GM12874 (cell line): ENCODE measurements at regions not wholly inside any gene's neighbourhood (a gene's known extent, or its start where the extent isn't known, plus 50 kb on each side); places are given as distances from the start of the nearest gene placed in this dataset.

Experiments
- CTCF ChIP-seq: IDR thresholded peaks from 2 replicates; pipeline ENCODE4 v1.5.1; 2011; ENCODE audit warnings: low read depth, mild to moderate bottlenecking, control low read depth, low read length, moderate library complexity; ENCODE audit not compliant: insufficient read depth

DNA sequence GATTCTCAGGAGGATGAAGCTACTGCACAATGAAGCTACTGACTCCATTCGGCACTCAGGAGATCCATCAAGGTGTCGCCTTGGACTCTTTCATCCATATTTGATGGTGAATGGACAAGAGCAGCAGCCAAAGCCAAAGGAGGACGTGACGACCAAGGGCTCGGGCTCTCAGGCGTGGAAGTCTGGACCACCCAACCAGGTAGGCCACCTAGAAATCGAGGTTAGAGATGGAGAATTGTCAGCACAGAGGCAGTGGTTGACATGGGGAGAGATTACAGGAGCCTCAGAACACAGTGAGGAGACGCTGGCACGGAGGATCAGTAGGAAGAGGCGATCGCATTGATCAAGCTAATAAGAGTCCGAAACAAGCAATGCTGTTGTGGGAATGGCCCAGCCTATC is 240.5 kb upstream of the ID2 start:
- no peak for TF ChIP-seq CTCF

DNA sequence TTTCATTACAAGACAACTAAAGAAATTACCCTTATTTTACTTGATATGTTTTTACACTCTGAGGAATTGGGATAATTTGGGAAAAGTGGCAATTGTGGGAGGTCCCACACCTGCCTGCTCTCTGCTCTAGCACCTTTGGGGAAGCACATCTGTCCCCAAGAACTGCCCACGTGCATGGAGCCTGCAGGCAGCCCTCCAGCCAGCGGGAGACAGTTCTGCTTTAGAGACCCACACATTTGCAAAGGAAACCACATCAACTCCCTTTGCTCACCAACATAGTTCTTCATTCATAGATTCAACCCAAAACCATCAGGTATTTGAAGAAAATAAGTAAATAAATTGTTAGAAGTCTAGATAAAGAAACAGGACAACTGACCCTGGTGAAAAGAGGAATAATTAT is 239.9 kb upstream of the ID2 start:
- no peak for TF ChIP-seq CTCF

- TF ChIP-seq CTCF: no peak
Measured at GRCh38 chr2:8442833-8443486, 238.9 kb upstream of the ID2 start.

- no peak for TF ChIP-seq CTCF
Measured at GRCh38 chr2:8445580-8445979, 236.3 kb upstream of the ID2 start.

DNA sequence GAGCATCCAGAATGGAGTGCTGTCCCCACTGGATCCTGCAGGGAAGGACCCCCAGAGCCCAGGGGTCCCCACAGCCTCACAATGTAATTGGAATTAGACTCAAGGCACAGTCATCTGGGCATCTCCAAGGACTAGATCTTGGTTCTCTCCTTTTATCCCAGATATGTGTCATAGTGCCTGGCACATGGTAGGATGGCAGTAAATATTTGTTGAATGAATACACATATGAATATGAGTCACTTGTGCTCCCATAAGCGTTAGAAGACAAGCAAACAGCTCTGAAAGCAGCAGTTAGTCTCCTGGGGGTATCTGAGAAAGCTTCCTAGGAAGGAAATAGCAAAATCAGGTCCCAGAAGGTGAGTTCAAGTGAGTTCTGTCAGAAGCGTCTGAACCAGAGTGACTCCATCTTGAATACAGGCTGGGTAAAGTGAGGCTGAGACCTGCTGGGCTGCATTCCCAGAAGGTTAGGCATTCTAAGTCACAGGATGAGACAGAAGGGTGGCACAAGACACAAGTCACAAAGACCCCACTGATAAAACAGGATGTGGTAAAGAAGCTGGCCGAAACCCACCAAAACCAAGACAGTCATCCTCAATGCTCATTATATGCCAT is 234.1 kb upstream of the ID2 start:
- TF ChIP-seq CTCF: no peak

GRCh38 chr2:8448824-8449556 is 232.9 kb upstream of the ID2 start:
- no peak for TF ChIP-seq CTCF

- no peak for TF ChIP-seq CTCF
Measured at GRCh38 chr2:8451273-8451672, 230.6 kb upstream of the ID2 start.
